OCI-LY7 (cell line): ENCODE measurements at regions not wholly inside any gene's neighbourhood (a gene's known extent, or its start where the extent isn't known, plus 50 kb on each side); places are given as distances from the start of the nearest gene placed in this dataset.

Experiments used
- BruUV-seq: library from RNA; stranded (reverse); fragments of 400-500 nt; replicated peaks from 2 replicates; lab custom pipeline; 2021; lab: Mats Ljungman, UMichigan
- CTCF ChIA-PET: fragments of 300-600 bp; sonication (Branson Sonifier 250); formaldehyde crosslinking; loops from one replicate; lab custom pipeline; 2022; ENCODE audit warnings: antibody characterized with exemption; ENCODE audit not compliant: unreplicated experiment; lab: Charles Lee
- POLR2A ChIA-PET: fragments of 300-600 bp; sonication (Branson Sonifier 250); formaldehyde crosslinking; loops from one replicate; lab custom pipeline; 2022; ENCODE audit warnings: antibody characterized with exemption; lab: Charles Lee
- DNase-seq: peaks from one replicate; pipeline ENCODE4 v3.0.0-alpha.2; 2015; ENCODE audit warnings: low spot score
- H2AFZ ChIP-seq: fragments of 200-600 bp; sonication (generic), shearing (Covaris generic); 2 replicates; pipeline ENCODE4 v1.6.1; 2014; ENCODE audit warnings: mild to moderate bottlenecking, antibody characterized with exemption, low read length, moderate library complexity
- H3K27ac ChIP-seq: fragments of 200-600 bp; sonication (generic); 2 replicates; pipeline ENCODE4 v1.5.1; 2014; ENCODE audit warnings: mixed run types, low read depth, mild to moderate bottlenecking, moderate library complexity, low read length, inconsistent platforms; ENCODE audit not compliant: poor library complexity, severe bottlenecking
- H3K36me3 ChIP-seq: fragments of 200-600 bp; sonication (generic); 2 replicates; pipeline ENCODE4 v1.6.1; 2014; ENCODE audit warnings: mild to moderate bottlenecking, antibody characterized with exemption, low read length, moderate library complexity, mixed read lengths; ENCODE audit not compliant: insufficient read depth
- H3K4me1 ChIP-seq: fragments of 200-600 bp; sonication (generic); 2 replicates; pipeline ENCODE4 v1.5.1; 2014; ENCODE audit warnings: mild to moderate bottlenecking, low read length; ENCODE audit not compliant: insufficient read depth, poor library complexity, severe bottlenecking
- H3K4me2 ChIP-seq: fragments of 200-600 bp; sonication (generic); 2 replicates; pipeline ENCODE4 v1.6.1; 2014; ENCODE audit warnings: mild to moderate bottlenecking, low read length
- H3K4me3 ChIP-seq: fragments of 200-600 bp; sonication (generic); 2 replicates; pipeline ENCODE4 v1.5.1; 2014; ENCODE audit warnings: mild to moderate bottlenecking, low read depth, low read length; ENCODE audit not compliant: poor library complexity, severe bottlenecking
- H3K79me2 ChIP-seq: fragments of 200-600 bp; sonication (generic); 2 replicates; pipeline ENCODE4 v1.6.1; 2016; ENCODE audit warnings: low read depth, mild to moderate bottlenecking, low read length, moderate library complexity, mixed read lengths; ENCODE audit not compliant: insufficient read depth
- H3K9me2 ChIP-seq: fragments of 200-600 bp; sonication (generic); 2 replicates; pipeline ENCODE4 v1.6.1; 2016; ENCODE audit warnings: mild to moderate bottlenecking, low read length, mixed read lengths; ENCODE audit not compliant: insufficient read depth
- H3K9me3 ChIP-seq: fragments of 200-600 bp; sonication (generic); 2 replicates; pipeline ENCODE4 v1.6.1; 2014; ENCODE audit warnings: mild to moderate bottlenecking, mixed run types, low read length, mixed read lengths
- H4K20me1 ChIP-seq: fragments of 200-600 bp; sonication (generic); 2 replicates; pipeline ENCODE4 v1.6.1; 2014; ENCODE audit warnings: mild to moderate bottlenecking, antibody characterized with exemption, low read length, moderate library complexity, mixed read lengths; ENCODE audit not compliant: insufficient read depth
- EZH2phosphoT487 ChIP-seq: fragments of 200-600 bp; sonication (generic); IDR thresholded peaks from 2 replicates; pipeline ENCODE4 v1.6.1; 2018; ENCODE audit warnings: low read depth, borderline replicate concordance, mild to moderate bottlenecking, mixed run types, antibody characterized with exemption, low read length, moderate library complexity, mixed read lengths
- intact Hi-C: fragments of 100-400 bp; cut with micrococcal nuclease; formaldehyde crosslinking; loops from one replicate; pipeline ENCODE4 v1.10.0; 2022; ENCODE audit not compliant: unreplicated experiment
- TF ChIP-seq, protein P1 (sequence below): fragments of 200-600 bp; sonication (generic); conservative IDR thresholded peaks from 2 replicates; pipeline ENCODE4 v1.5.1; 2014; ENCODE audit warnings: mild to moderate bottlenecking, antibody characterized with exemption, low read length, moderate library complexity, mixed read lengths

DNA sequence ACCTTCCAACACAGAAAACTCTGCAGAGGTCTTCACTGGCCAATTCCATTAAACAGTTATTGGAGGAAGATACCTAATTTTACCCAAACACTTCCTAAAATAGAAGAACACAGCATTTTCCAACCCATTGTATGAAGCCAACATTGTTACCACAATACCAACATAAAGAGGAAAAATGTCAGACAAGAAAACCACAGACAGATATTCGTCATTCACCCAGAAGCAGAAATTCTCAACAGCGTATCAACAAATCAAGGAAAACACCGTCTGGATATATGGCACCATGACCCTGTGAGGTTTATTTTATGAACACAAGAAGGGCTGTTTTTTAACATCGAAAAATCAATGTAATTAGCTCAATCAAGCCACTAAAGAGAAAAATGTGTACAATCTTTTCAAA, 255.6 kb downstream of the ASMT start:
- Histone ChIP-seq H3K79me2 (no peaks in the 10 kb centered on the region), H3K36me3 (no peaks in the 10 kb centered on the region), H3K27ac (no peak overlapping the region), H2AFZ (no peak overlapping the region), H3K4me3 (no peak overlapping the region), H3K4me1 (no peaks in the 10 kb centered on the region), H3K4me2 (no peak overlapping the region), H4K20me1 (no peaks in the 10 kb centered on the region), H3K9me3 (no peaks in the 10 kb centered on the region), H3K9me2 (no peaks in the 10 kb centered on the region)
- intact Hi-C loops: no loop called here
- POLR2A ChIA-PET: no interaction called here
- no peak for TF ChIP-seq EZH2phosphoT487
- TF ChIP-seq, protein P1, sequence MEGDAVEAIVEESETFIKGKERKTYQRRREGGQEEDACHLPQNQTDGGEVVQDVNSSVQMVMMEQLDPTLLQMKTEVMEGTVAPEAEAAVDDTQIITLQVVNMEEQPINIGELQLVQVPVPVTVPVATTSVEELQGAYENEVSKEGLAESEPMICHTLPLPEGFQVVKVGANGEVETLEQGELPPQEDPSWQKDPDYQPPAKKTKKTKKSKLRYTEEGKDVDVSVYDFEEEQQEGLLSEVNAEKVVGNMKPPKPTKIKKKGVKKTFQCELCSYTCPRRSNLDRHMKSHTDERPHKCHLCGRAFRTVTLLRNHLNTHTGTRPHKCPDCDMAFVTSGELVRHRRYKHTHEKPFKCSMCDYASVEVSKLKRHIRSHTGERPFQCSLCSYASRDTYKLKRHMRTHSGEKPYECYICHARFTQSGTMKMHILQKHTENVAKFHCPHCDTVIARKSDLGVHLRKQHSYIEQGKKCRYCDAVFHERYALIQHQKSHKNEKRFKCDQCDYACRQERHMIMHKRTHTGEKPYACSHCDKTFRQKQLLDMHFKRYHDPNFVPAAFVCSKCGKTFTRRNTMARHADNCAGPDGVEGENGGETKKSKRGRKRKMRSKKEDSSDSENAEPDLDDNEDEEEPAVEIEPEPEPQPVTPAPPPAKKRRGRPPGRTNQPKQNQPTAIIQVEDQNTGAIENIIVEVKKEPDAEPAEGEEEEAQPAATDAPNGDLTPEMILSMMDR: no peak
- CTCF ChIA-PET: no interaction called here
- DNase-seq: no peak
- BruUV-seq: no TSS peak

DNA sequence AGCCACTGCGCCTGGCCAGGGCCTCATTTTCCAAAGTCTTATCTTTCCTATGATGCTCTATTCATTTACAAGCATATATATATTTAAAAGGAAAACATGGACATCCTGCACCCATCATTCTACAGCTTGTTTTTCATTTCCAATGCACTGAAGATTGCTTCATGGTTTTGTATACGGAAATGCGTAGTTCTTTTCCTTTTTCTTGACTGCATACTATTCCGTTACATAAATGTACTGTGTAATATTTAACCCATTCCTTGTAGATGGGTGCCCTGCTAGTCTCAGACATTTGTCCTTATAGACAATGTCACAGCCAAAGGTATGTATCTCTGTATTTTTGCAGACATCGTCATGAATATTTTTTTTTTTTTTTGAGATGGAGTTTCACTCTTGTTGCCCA, 257.0 kb downstream of the ASMT start:
- ChIA-PET POLR2A (no interaction called here), CTCF (no interaction called here)
- TF ChIP-seq, protein P1: no peak
- TF ChIP-seq EZH2phosphoT487: no peak
- Histone ChIP-seq H3K9me3 (no peaks in the 10 kb centered on the region), H3K4me1 (no peaks in the 10 kb centered on the region), H3K79me2 (no peaks in the 10 kb centered on the region), H3K36me3 (no peaks in the 10 kb centered on the region), H3K4me2 (no peak overlapping the region), H2AFZ (no peak overlapping the region), H4K20me1 (no peaks in the 10 kb centered on the region), H3K4me3 (no peak overlapping the region), H3K9me2 (no peaks in the 10 kb centered on the region), H3K27ac (no peak overlapping the region)
- intact Hi-C loops: no loop called here
- no peak for DNase-seq
- no TSS peak for BruUV-seq

DNA sequence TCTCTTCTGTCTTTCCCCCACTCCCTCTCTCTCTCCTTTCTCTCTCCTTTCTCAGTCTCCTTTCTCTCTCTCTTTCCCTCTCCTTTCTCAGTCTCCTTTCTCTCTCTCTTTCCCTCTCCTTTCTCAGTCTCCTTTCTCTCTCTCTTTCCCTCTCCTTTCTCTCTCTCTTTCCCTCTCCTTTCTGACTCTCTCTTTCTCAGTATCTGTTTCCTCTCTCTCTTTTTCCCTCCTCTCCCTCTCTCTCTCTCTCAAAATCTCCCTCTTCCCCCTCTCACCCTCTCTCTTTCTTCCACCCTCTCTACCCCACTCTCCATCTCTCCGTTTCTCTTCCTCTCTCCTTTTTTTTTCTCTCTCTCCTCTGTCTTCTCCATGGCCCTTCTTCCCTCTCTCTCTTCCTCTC, 258.8 kb downstream of the ASMT start:
- Histone ChIP-seq H3K27ac (no peak overlapping the region), H3K4me2 (no peak overlapping the region), H3K4me1 (no peaks in the 10 kb centered on the region), H4K20me1 (no peaks in the 10 kb centered on the region), H2AFZ (no peak overlapping the region), H3K9me3 (no peaks in the 10 kb centered on the region), H3K9me2 (no peaks in the 10 kb centered on the region), H3K4me3 (no peak overlapping the region), H3K36me3 (no peaks in the 10 kb centered on the region), H3K79me2 (no peaks in the 10 kb centered on the region)
- TF ChIP-seq EZH2phosphoT487: no peak
- TF ChIP-seq, protein P1: no peak
- no TSS peak for BruUV-seq
- CTCF ChIA-PET: no interaction called here
- intact Hi-C loops: no loop called here
- no peak for DNase-seq
- POLR2A ChIA-PET: no interaction called here
